NCI-H460 (cell line): ENCODE measurements at regions not wholly inside any gene's neighbourhood (a gene's known extent, or its start where the extent isn't known, plus 50 kb on each side); places are given as distances from the start of the nearest gene placed in this dataset.
"Not testable (repeated sequence)": the region's sequence is repeated elsewhere in the genome, so short reads cannot be mapped to it uniquely, and the experiment has no call there.

Source experiments
- DNase-seq: peaks from one replicate; pipeline ENCODE4 v3.0.0-alpha.2; 2016; ENCODE audit warnings: low read depth; ENCODE audit errors: extremely low read depth

DNA sequence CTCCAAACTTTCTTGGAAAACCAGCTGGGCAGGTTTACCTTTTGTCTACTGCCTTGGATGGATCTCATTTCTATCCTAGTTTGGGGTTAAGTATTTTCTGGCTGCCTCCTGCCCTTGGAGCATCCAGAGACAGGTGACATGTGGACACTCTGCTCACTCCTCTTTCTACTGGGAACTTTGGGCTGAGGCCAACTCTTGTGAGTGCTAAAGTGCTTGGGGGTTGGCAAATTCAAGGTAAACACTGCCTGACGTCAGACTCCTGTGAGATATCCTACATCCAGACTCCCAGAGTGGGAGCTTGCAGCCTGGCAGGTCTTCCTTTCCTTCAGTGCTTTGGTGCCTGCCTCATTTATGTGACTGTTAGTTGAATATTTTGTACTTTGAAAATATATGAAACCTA, 388.1 kb downstream of the KCNRG start:
- DNase-seq, result no peak

DNA sequence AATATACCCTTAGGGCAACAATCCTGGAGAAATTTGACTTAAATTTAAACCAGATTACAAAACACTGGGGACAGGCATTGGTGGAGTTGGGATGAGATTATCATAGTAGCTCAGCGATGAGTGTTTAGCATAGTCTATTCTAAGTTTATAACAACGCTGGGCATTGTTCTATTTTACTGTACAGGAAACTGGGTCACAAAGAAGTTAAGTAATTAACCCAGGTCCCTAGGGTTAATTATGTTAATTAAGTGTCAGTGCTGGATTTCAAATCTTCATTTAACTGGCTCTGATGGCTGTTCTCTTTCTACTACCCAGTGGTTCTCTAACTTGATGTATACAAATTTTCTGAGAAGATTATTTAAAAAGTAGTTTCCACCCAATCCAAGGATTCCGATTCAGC, 388.9 kb downstream of the KCNRG start:
- DNase-seq, result no peak

DNA sequence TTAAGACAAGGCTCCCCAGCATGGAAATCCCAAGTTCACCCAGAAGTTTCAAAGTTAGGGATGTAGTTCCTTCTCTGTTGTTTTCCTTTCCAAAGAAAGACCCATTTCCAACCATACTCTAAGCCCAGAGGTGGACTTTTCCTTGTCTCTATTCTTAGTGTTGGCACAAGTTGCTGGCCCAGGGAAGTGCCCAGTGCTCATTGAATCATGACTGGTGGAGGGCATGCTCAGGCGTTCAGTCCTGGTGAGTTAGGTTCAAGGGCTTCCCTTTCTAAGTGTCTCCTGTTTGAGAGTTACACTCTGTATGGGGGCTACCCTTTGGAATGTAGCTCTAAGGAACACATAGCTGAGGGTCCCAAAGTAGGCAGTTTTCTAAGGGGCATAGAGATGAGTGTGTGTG, 389.5 kb downstream of the KCNRG start:
- DNase-seq, result no peak

DNA sequence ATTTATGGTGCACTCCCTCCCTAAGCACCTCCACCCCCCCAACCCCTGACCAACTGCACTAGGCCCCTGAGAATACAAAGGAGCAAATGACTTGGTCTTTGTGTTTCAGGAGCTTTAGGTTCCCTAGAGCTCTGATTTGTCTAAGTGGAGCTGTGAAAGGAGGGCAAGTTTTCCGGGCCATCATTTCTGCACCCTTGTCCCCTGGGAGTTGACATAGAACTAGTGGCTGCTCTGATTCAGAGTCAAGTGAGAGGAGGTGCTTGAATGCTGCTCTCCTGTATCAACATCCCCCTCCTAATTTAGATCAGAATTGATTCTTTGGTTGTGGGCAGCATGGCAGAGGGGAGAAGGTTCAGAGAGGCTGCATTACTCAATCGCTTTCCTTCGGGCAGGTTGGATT, 391.6 kb downstream of the KCNRG start:
- DNase-seq, result no peak

DNA sequence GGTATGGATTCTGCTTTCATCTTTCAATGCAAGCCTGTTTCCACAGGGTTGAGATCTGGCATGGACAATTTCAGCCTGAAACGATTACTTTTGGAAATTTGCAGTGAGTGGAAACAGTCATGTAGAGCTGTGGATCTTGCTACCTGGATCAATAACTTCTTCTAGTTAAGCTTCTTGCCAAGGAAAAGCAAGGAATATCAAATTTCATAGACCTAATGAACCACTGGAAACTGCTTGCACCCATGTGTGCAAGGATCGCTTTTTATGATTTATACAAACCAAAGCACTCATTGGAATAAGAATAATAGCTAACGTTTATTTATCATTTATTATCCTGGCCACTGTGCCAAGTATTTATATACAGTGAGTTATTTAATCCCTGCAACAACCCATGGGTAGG, 392.8 kb downstream of the KCNRG start:
- DNase-seq, result no peak

DNA sequence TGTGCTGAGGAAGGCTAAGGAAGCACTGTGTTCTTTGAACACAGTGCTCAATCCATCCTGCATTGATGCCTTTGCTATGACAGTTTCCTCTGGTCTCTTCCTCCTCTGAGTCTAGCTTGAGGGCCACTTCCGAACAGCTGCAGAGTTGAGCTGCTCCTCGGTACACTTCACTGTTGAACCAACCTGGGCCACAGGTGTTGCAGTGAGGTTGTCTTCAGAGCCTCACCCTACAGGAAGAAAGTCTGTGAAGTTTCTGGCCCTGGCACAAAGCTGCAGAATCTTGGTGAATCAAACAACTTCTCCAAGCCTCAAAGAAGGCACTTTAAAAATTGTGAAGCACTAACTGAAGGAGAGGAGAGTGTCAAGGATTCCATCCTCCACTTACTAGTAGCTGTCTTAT, 394.0 kb downstream of the KCNRG start:
- no peak for DNase-seq

DNA sequence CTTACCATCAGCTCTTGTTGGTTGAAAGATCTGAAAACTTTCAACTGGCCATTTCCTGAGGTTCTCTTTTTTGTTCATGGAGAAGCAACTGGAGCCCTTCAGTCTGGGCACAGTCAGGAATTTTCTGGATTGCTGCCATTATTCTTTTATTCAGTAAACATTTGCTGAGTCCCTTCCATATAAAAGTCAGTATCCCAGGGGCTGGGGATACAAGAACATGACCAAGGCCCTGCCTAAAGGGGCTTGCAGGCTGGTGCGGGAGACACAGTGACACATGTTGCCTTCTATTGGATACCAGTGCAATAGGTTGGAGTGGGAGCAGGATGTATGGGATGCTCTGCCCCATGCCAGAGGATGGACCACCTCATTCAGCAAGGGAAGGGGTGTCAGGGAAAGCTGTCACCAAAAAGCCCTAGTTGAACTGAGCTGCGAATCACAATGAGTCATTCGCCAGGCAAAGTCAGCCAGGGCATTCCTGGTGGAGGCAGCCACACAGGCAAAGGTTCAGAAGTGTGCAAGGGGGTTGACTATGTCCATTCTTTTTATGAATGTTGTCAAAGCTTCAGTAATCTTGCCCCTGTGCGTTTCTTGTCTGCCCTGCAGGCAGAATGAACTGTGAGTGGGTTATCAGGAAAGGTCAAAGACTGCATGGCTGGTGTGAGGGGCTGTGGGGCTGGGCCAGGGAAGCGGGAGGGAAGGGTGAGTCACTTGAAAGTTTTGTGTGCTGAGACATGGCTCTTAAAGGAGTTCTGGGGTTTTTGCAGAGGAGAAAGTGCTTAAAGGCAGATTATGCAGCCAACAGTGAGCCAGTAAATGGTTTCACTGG, 395.9 kb downstream of the KCNRG start:
- DNase-seq, result no peak

DNA sequence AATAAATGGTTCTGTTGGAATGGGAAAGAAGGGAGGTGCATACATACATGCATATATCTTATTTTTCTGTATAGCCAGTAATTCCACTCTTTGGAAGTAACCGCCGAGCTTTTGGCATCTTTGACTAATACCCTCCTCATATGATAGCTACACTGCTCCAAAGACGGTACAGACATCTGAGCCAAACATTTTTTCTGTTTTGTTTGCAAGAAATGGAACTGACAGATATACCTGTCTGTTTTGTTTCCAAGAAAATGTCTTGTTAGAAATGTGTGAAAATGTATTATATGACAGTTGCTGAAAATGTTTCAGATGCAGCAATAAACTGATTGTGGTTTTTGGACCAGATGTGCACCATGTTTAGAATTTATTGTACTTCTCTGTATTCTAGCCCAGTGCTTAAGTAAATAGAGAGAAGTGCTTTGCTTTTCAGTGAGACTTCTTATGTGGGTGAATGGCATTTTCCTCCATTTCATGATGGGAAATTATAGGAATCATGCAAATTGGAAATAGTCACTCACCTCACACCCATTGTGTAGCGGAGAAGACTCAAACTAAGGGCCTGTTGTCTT, 396.9 kb downstream of the KCNRG start:
- DNase-seq, result no peak

DNA sequence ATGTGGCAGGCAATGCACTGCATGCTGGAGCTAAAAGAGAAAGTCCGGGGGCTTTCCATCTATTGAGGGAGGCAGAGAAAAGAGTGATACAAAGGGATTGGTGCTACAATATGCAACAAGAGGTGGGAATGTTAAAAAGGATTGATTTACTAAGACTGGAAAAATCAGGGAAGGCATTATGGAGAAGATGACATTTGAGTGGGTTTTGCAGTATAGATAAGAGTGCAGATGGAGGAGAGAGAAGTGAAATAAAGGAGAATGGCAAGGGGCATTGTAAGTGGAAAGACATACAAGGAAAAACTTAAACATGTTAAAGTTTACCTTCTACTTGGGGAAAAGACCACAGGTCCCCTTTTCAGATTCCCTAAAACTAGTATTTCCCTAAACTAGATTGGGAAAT, 399.4 kb downstream of the KCNRG start:
- no peak for DNase-seq

DNA sequence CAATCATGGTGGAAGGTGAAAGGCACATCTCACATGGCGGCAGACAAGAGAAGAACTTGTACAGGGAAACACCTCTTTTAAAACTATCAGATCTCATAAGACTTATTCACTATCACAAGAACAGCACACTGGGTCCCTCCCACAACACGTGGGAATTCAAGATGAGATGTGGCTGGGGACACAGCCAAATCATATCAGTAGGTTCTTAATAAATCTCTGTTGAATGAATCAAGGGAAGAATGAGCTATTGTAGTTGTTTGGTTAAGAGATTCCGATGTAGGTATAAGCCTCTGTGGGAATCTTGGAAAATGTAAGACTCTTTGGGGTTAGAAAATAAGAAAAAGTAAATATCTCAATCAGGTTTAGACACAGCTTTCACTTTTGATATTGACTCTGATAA, 400.2 kb downstream of the KCNRG start:
- DNase-seq, result no peak

DNA sequence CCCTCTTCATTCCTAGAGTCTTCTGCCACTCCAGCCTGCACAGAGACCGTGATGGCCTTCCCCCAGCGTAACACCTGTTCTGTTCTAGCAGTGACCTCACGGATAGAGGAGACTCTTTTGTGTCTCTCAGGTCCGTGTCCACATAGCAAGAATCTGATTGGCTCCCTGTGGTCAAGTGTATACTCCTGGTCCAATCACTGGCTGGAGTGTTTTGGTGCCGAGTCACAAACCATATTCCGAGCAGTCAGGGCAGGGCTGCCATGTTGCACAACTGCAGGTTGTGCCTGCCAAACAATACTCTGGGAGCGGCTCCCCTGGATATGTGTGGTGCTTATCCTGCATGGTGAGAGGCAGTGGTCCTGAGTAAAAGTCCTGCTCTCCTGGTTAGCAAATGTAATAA, 402.4 kb downstream of the KCNRG start:
- no peak for DNase-seq

DNA sequence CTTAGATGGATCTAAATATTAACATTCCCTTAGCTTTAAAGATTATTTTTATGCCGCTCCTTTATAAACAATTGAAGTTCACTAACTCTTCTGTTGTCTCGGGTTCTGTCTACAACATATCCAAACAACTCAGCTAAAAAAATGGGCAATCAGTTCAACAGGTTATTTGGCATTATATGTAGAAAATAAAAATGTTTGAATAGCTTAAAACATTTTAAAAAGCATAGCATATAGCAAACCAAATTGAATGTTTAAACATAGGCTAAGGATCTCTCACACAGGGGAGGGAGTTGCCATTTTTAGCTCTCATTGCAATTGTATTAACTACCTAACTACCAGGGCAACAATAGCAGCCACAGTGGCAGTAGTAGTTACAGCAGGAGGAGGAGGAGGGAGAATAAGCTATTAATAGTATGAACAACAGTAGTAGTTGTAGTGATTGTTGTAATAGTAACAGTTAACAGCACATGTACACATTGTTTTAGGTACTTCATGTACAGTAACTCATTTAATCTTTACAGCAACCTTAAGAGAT, 404.2 kb downstream of the KCNRG start:
- no peak for DNase-seq

DNA sequence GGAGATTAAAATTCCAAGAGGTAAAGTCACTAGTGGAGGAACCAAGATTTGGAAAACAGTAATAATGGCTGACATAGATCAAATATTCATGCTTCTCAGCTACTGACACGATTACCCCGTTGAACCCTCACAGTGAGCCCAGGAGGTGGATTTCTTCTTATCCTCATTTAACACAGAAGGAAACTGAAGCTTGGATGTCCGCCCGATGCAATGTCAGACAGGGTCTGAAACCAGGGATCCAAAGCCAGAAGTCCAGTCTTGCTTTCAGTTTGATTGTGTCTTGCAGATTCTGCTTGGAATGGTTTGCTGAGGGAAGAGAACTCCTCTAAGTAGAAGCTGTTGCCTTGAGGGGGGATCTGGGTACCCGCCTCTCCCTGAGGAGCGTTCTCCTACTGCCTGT, 404.7 kb downstream of the KCNRG start:
- DNase-seq, result no peak

DNA sequence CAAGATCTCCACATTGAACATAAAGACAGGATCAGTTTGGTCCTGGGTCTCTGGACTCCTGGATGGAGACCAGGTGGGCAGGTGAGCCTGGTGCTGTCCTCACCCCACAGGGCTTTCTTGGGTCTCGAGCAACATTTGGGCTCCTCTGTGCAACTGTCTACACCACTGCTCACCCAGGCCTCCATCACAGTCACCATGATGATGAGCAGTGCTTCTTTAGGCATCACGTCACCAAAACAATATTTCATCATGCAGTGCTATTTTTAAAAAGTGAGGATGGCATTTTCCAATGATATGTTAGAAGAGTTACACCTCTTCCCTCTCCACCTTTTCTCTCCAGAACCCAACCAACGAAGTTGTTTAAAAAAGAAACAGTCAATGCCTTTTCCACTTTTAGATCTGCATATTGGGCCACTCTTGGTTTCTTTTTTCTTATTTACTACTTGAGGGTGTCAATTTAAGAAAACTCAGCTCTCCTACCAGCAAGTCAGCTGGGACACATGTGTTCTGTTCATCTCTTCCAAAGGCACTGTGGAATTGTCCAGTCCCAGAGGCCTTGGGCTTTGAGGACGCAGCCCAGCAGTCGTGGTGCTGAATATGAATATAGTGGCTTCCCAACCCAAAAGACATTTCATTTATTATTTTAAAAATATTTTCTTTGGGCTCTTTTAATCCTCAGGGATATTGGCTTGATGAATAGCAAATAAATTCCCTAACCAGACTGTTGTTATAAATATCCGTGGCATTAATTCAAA, 405.7 kb downstream of the KCNRG start:
- no peak for DNase-seq

DNA sequence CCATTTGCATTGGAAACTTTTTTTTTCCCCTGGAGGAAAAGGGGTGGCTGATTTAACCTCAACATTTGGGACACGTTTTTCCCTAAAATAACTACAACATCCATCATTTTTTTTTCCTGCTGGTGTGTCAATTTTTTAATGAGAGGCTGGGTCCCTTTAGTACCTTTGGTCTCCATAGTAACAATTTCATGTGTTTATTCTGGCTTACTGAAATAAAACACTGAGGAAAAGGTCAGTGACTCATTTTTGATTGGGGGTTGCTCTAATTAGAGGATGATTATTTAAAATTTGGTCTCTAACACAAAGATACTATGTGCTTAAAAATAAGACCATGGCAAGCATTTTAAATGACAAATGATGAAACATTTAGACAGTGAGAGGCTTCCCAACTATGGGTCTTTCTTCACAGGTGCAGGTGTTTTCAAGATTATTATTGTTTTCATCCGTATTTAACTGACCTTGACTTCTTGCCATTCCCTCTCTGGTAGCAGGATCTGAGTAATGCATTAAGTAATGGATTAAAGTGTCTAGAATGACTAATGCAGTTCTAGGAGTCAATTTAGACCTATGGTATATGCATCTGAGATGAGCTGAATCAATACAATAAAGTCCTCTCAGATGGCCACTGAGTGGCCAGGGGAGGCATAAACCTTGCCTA, 406.4 kb downstream of the KCNRG start:
- DNase-seq, result no peak

DNA sequence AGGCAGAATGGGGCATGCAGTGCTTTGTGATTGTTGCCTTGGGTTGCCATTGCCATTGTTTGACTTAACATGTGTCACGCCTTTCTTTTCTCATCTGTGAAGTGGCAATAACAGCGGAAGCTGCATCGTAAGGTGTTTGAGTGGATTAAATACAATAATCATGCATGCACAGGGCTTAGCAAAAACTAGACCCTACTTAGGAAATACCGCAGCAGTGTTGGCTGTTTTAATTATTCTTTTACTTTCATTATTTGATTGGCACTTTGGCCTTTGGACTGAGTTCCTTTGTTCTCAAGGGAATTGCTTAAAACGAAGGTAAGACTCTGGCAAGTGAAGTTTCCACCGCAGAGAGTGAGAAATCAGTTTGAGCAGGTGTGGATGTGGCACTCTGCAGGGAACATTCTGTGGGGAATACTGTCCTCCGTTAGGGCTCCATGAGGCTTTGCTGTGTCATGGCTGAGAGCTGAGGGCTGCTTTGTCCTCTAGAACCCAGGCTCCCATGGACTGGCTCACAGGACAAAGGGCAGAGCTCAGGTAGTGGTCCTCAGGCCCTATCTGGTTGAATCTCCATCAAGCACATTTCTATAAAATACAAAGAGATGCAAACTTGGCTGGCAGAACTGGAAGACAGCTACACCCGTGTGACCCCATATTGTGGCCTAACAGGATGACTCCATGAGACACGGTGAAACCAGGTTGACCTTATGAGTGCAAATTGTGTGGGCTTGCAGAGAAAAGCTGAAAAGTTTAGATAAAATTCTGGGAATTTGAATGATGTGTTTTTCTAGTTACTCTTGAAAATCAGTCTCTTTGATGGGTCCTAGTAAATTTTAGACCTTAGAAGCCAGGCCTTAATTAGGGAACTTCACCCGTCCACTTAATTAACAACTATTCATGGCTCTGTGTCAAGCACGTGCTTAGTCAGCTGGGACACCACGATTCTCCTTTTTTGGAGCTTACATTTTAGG, 407.2 kb downstream of the KCNRG start:
- DNase-seq, result no peak

DNA sequence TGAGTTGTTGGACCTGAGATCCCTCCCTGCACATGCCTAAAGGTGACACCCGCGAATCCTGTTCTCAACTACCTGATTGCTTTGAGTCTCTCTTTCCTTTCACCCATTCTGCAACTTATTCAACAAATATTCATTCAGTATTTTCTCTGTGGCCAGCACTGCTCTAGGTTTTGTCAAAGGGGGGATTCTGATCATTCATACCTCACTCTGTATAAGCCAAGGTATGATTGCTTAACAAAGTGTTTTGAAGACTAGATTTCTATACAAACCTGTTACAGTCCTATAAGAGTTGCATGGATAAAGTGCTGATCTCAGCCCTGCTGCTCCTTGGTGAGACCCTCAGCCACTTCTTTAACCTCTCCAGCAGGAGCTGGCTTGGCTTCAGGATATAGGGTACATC, 409.7 kb downstream of the KCNRG start:
- DNase-seq, result no peak

DNA sequence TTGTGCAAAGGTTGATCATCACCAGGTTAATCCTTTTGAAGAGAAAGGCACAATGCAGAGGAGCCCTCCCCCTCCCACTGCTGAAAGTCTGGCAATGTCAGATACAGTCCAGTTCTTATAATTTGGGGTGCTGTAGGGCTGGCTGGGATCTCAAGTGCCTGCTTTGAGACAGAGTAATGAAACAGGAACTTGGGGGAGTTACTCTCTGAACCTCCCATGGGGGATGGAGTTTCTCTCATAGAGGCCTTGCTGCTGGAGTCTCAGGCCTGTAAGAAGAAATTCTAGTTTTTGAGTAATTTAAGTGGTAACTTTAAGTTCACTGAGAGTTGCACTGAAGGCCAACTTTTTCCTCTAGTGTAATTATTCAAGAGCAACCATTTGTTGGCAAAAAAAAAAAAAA, 410.5 kb downstream of the KCNRG start:
- no peak for DNase-seq

DNA sequence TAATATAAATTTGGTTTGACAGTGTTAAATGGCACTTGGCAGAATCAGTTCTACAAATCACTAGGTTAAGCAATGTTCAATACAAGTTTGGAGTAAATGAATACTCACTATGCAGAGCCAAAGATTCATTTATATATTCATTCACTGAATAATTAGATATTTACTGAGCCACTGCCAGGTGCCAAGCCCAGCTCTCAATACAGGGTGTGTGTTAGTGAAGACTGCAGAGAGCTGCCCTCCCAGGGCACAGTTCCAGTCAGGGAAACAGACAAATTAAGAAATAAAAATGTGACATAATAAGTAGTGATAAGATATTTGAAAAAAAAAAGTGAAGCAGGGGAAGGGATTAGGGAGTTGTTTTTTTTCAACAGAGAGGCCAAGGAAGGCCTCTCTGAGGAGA, 411.7 kb downstream of the KCNRG start:
- no peak for DNase-seq

DNA sequence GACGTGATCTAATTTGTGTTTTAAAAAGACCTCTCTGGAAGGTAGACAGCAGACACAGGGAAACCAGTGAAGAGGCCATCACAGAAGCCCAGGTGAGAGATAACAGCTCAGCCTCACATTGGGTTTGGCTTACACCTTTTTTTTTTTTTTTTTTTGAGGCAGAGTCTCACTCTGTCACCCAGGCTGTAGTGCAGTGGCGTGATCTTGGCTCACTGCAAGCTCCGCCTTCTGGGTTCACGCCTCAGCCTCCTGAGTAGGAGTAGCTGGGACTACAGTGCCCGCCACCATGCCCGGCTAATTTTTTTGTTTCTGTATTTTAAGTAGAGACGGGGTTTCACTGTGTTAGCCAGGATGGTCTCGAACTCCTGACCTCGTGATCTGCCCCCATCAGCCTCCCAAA, 412.3 kb downstream of the KCNRG start:
- DNase-seq, result not testable (repeated sequence)
